Fibroblast of villous mesenchyme (primary cell): ENCODE measurements at regions not wholly inside any gene's neighbourhood (a gene's known extent, or its start where the extent isn't known, plus 50 kb on each side); places are given as distances from the start of the nearest gene placed in this dataset.
A peak's percentile ranks its signal among the peaks of the same experiment; 100 is the strongest.

Experiments
- DNase-seq: peaks from one replicate; pipeline ENCODE4 v3.0.0-alpha.2; 2010; ENCODE audit warnings: low read depth
- H3K4me3 ChIP-seq: 2 replicates; pipeline ENCODE4 v1.5.1; 2011; ENCODE audit warnings: low read depth, mild to moderate bottlenecking, low read length
- TF ChIP-seq, protein P1 (sequence below): IDR thresholded peaks from 2 replicates; pipeline ENCODE4 v1.5.1; 2012; ENCODE audit warnings: low read depth, mild to moderate bottlenecking, low read length; ENCODE audit not compliant: insufficient read depth

- TF ChIP-seq, protein P1, sequence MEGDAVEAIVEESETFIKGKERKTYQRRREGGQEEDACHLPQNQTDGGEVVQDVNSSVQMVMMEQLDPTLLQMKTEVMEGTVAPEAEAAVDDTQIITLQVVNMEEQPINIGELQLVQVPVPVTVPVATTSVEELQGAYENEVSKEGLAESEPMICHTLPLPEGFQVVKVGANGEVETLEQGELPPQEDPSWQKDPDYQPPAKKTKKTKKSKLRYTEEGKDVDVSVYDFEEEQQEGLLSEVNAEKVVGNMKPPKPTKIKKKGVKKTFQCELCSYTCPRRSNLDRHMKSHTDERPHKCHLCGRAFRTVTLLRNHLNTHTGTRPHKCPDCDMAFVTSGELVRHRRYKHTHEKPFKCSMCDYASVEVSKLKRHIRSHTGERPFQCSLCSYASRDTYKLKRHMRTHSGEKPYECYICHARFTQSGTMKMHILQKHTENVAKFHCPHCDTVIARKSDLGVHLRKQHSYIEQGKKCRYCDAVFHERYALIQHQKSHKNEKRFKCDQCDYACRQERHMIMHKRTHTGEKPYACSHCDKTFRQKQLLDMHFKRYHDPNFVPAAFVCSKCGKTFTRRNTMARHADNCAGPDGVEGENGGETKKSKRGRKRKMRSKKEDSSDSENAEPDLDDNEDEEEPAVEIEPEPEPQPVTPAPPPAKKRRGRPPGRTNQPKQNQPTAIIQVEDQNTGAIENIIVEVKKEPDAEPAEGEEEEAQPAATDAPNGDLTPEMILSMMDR, result no peak
- H3K4me3 ChIP-seq, result no peak overlapping the region
- no peak for DNase-seq
These were observed 215.4 kb upstream of the DIO2 start for GRCh38 chr14:80426683-80427082.

DNA sequence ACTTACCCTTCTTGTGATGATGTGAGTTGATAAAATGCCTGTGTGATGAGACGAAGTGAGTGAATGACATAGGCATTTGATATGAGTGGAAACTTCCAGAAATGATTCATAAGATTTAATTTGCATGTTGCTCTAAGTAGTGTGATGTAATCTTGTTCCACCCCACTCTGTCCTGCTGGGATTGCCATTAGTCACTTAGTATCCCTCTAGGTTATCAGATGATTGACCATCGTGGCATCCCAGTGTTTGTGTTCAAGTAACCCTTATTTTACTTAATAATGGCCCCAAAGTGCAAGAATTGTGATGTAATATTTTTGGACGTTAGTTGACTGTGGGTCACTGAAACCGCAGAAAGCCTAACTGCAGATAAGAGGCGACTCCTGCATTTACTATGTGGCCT lies 214.4 kb upstream of the DIO2 start:
- TF ChIP-seq, protein P1, result no peak
- no peak overlapping the region for H3K4me3 ChIP-seq
- peak; percentile 92 for DNase-seq

DNA sequence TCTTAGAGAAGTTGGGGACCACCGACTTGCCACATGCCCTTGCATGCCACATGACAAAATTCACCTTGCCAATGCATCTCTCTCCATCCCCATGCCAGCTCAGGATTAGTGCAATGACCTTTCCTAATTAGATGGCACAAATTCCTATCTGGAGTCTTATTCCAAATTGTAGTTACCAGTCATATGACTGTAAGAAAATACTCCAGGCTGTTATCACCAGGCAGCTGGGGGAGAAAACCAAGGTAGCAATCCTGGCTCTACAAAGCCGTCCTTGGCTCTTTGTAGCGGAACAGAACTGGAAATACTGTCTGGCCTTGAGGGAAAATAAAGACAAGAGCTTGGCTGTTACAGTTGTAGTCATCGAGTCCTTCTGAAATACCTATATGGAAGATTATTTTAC lies 208.5 kb upstream of the DIO2 start:
- no peak overlapping the region for H3K4me3 ChIP-seq
- TF ChIP-seq, protein P1, result no peak
- no peak for DNase-seq

DNA sequence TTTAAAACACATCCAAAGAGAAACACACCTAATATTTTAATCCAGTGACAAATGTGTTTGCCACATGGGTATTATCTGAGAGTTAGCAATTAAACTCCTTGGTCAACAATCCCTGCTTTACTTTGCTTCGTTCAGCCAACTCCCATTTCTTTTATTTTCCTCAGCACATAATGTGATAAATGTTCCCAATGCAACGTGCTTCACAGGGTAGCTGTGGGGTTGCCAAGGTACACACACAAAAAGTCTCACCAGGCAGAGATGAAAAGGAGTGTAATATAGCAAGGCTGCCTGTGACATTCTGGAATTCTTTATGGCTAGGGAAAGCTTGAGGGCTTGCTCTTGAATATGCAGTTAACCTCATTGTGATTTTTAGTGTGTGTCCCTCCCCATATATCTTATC lies 208.0 kb upstream of the DIO2 start:
- TF ChIP-seq, protein P1, result no peak
- no peak overlapping the region for H3K4me3 ChIP-seq
- DNase-seq, result no peak

- DNase-seq, result no peak
- TF ChIP-seq, protein P1, result no peak
- no peak overlapping the region for H3K4me3 ChIP-seq
These were observed 204.3 kb upstream of the DIO2 start for GRCh38 chr14:80415636-80416035.

- TF ChIP-seq, protein P1, result no peak
- H3K4me3 ChIP-seq, result no peak overlapping the region
- DNase-seq, result no peak
These were observed 202.8 kb upstream of the DIO2 start for GRCh38 chr14:80414080-80414479.

- no peak for DNase-seq
- no peak overlapping the region for H3K4me3 ChIP-seq
- TF ChIP-seq, protein P1, result no peak
These were observed 193.1 kb upstream of the DIO2 start for GRCh38 chr14:80404413-80404812.
